OCI-LY3 (cell line): ENCODE measurements at regions not wholly inside any gene's neighbourhood (a gene's known extent, or its start where the extent isn't known, plus 50 kb on each side); places are given as distances from the start of the nearest gene placed in this dataset.

Experiments used
- CTCF ChIP-seq: fragments of 200-600, 300-600 bp; sonication (generic); IDR thresholded peaks from 2 replicates; pipeline ENCODE4 v1.5.1; 2014; ENCODE audit warnings: antibody characterized with exemption, low read length, low read depth
- EZH2phosphoT487 ChIP-seq: fragments of 200-600 bp; shearing (Covaris generic); IDR thresholded peaks from 2 replicates; pipeline ENCODE4 v1.6.1; 2018; ENCODE audit warnings: antibody characterized with exemption, mixed run types, low read depth

- TF ChIP-seq CTCF (no peak), EZH2phosphoT487 (no peak)
These were observed 186.3 kb downstream of the MARCHF11 start for GRCh38 chr5:15993334-15993733.
